ENCODE measurements at regions not wholly inside any gene's neighbourhood (a gene's known extent, or its start where the extent isn't known, plus 50 kb on each side); places are given as distances from the start of the nearest gene placed in this dataset. TPM values are rescaled to one million over a fixed set of nuclear protein-coding genes. Genes with fewer than 3 reads are reported as not detected.
A peak's percentile ranks its signal among the peaks of the same experiment; 100 is the strongest.

DNA sequence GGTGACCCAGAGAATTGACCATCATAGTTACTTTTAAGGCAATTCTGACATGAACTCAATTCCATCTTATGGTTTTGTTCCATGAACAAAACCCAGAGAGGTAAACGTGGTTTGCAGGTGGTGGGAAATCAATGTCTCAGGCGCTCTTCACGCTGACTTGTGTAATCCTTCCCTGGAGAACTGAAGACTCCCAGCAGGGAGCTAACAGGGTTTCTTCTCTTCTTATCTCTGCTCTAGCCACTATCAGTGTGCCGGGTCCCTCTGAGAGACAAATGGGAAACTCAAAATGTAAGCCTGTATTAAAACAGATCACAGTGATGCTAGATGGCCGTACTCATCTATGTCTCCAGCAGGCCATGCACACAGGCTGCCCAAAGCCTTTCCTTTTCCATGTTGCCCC lies 57.6 kb upstream of the ARGLU1 start:
- TF ChIP-seq POLR2A (IDR thresholded peaks at IDR 0.05) = no peak
- TF ChIP-seq, protein P1, sequence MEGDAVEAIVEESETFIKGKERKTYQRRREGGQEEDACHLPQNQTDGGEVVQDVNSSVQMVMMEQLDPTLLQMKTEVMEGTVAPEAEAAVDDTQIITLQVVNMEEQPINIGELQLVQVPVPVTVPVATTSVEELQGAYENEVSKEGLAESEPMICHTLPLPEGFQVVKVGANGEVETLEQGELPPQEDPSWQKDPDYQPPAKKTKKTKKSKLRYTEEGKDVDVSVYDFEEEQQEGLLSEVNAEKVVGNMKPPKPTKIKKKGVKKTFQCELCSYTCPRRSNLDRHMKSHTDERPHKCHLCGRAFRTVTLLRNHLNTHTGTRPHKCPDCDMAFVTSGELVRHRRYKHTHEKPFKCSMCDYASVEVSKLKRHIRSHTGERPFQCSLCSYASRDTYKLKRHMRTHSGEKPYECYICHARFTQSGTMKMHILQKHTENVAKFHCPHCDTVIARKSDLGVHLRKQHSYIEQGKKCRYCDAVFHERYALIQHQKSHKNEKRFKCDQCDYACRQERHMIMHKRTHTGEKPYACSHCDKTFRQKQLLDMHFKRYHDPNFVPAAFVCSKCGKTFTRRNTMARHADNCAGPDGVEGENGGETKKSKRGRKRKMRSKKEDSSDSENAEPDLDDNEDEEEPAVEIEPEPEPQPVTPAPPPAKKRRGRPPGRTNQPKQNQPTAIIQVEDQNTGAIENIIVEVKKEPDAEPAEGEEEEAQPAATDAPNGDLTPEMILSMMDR (IDR thresholded peaks at IDR 0.05) = no peak

DNA sequence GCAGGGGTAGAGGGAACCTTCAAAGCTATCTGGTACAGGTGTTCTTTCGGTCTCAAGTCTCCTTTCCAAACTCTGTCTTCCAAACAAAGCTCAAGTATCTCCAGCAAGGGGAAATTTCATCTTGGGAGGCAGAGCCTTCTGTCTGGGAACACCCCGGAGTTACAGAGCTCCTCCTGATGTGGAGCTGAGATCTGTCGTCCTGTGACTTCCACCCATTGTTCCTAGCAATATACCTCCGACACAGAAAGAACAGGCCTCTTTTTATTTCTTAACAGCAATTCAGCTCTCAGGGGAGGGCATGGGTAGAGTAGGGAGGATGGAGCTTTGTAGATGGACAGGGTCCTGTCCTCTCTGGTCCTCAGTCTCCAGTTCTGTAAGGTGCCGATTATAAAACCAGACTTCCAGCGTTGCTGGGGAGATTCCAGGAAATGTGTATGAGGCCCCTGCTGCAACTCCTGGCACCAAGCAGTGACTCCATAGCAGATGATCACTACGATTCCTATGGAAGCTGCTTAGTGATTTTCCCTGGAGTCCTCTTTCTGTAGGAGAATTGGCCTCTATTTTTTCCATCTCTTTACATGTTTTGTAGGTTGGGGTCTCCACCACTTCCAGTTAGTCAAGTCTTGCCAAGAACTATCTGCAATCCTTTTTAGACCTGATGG lies 56.0 kb upstream of the ARGLU1 start:
- no peaks in the 10 kb centered on the region for H3K9me3 ChIP-seq
- no peak overlapping the region for H3K27ac ChIP-seq
- H3K36me3 ChIP-seq = no peaks in the 10 kb centered on the region
- TF ChIP-seq, protein P1 (IDR thresholded peaks at IDR 0.05) = no peak
- TF ChIP-seq POLR2A (IDR thresholded peaks at IDR 0.05) = no peak
- H3K4me1 ChIP-seq = no peaks in the 10 kb centered on the region
- no peak overlapping the region for H3K4me3 ChIP-seq (replicated peaks in 1 of 3)
- 78 to 83% methylated on average over 7 of the region's 7 CpGs for WGBS, 2 donors
- H3K27me3 ChIP-seq = no peaks in the 10 kb centered on the region
- intact Hi-C loops (cut with DNase I) = no loop called here
- DNase-seq = no peak

More for the DNA sequence above, 57.6 kb upstream of the ARGLU1 start:
- no peak for DNase-seq
- no peak overlapping the region for H3K4me3 ChIP-seq (replicated peaks in 1 of 3)
- no peaks in the 10 kb centered on the region for H3K27me3 ChIP-seq
- H3K27ac ChIP-seq = no peak overlapping the region
- no peaks in the 10 kb centered on the region for H3K36me3 ChIP-seq
- intact Hi-C loops (cut with DNase I) = no loop called here
- 69 to 90% methylated on average over 5 of the region's 5 CpGs for WGBS, 2 donors
- no peaks in the 10 kb centered on the region for H3K4me1 ChIP-seq
- no peaks in the 10 kb centered on the region for H3K9me3 ChIP-seq

DNA sequence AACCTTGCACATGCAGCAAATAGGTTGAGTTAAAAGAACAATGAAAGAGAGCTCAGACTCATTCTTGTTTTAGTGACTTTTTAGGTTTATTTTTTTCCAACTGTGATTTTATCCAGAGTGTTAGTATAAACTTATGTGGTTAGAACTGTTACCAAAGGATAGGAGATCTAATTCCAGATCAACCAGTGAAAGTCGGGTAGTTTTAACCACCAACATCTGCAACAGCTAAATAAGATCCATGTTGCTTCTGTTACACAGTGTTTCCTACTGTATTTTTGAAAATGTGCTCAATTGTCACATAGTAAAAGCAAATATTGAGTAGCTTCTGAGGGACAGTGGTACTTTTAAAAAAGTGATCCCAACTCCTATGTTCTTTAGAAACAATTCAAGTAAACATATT lies 53.9 kb upstream of the ARGLU1 start:
- Histone ChIP-seq H3K27me3 (no peaks in the 10 kb centered on the region), H3K27ac (no peak overlapping the region), H3K4me3 (replicated peaks in 1 of 3) (no peak overlapping the region), H3K4me1 (no peaks in the 10 kb centered on the region), H3K9me3 (no peaks in the 10 kb centered on the region), H3K36me3 (no peaks in the 10 kb centered on the region)
- intact Hi-C loops (cut with DNase I) = no loop called here
- WGBS, 2 donors = 74 to 86% methylated on average over 1 of the region's 1 CpG
- TF ChIP-seq, protein P1 (IDR thresholded peaks at IDR 0.05) = no peak
- no peak for DNase-seq

DNA sequence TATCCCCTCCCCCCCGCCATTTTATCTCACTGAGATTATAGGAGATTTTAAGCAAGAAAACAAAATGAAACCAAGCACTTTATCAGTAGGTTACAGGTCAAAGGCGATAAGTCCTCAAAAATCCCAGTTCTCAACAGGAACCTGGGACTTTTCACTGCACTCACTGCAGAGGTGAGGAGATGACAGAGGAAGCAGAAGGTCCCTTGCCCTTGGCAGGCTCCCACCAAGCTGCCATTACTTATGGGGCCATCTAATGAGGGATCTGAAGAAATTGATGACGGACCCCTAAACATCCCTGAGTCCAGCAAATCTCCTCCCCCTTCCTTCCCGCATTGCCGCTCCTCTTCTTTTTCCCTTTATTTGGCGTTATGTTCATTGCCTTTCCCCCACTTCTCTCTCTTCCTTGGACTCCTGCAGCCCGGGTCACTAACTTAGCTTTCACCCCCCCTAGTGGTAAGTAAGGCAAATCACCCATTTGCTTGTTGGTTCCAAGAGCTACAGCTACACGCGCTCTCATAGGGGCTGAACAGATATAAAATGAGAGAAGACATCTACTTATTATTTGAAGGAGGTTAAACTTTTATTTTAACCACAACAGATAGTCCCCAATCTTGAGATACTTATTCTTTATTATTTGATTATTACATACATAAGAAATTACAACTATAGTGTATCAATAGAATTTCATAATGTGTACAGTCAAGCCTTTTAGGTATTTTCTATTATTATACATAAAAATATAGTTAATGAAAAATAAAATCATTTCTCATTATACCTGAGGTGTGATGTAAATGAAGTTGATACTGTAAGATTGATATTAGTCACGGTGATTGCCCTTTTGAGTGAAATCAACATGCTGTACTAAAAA lies 52.0 kb upstream of the ARGLU1 start:
- no peak for TF ChIP-seq POLR2A (IDR thresholded peaks at IDR 0.05)
- TF ChIP-seq, protein P1 (IDR thresholded peaks at IDR 0.05) = peak; percentile 54 to 83 (median 71)
- no peaks in the 10 kb centered on the region for H3K36me3 ChIP-seq
- H3K9me3 ChIP-seq = no peaks in the 10 kb centered on the region
- DNase-seq = peak; percentile 34 to 52
- no peak overlapping the region for H3K4me3 ChIP-seq (replicated peaks in 1 of 3)
- H3K4me1 ChIP-seq = no peaks in the 10 kb centered on the region
- WGBS, 2 donors = 28 to 29% methylated on average over 10 of the region's 10 CpGs
- H3K27ac ChIP-seq = no peak overlapping the region
- no peaks in the 10 kb centered on the region for H3K27me3 ChIP-seq
- intact Hi-C loops (cut with DNase I) = loop anchor here (10.0 kb wide), 1 partner anchor 295 kb away; no protein-coding TSS in a partner anchor

MicroRNAs in the stretch of these regions (microRNA counts, 767-probe panel; counts per million panel counts)
- 0 counts per million in 2 donors for microRNA hsa-miR-1267

Small RNA genes in the stretch of these regions (microRNA-seq; reads per million reads assigned to microRNA genes)
- not detected for gene MIR1267

Small RNA genes in the stretch of these regions (small RNA-seq; reads per million reads assigned to genes)
- gene MIR1267 = not detected
- not detected for gene SNORD31B

Data from thyroid gland (tissue), 4 donors.